Transverse colon (tissue), 4 donors: ENCODE measurements at regions not wholly inside any gene's neighbourhood (a gene's known extent, or its start where the extent isn't known, plus 50 kb on each side); places are given as distances from the start of the nearest gene placed in this dataset.

Experiments used
- CTCF ChIP-seq, 5 experiments: fragments of 200-600 bp in 3 of 5; fragments of 450-650 bp in 2 of 5; sonication (generic) in 3 of 5; IDR thresholded peaks; 1 replicate in 2 of 5; 2 replicates in 3 of 5; pipeline ENCODE4 v1.5.1; 2016 to 2017; ENCODE audit warnings: antibody characterized with exemption in 5 of 5, inconsistent platforms in 3 of 5, mild to moderate bottlenecking in 2 of 5, moderate library complexity in 1 of 5
- EP300 ChIP-seq: sonication (generic); formaldehyde crosslinking; IDR thresholded peaks from one replicate; pipeline ENCODE4 v1.6.1; 2017; ENCODE audit warnings: antibody characterized with exemption, low read depth
- POLR2A ChIP-seq: fragments of 450-650 bp; IDR thresholded peaks from one replicate; pipeline ENCODE4 v1.6.1; 2016; ENCODE audit warnings: antibody characterized with exemption, mild to moderate bottlenecking, moderate library complexity
- POLR2AphosphoS5 ChIP-seq, 3 donors: sonication (generic); formaldehyde crosslinking; IDR thresholded peaks; one replicate each; pipeline ENCODE4 v1.6.1; 2016; ENCODE audit warnings: antibody characterized with exemption in 3 of 3

- no peak for TF ChIP-seq POLR2AphosphoS5 (IDR thresholded peaks at IDR 0.05)
- no peak for TF ChIP-seq POLR2A
- TF ChIP-seq CTCF (IDR thresholded peaks at IDR 0.05): no peak
- TF ChIP-seq EP300: no peak
Observed at GRCh38 chr13:53447863-53448262, 419.2 kb downstream of the OLFM4 start.
